OCI-LY7 (cell line): ENCODE measurements at regions not wholly inside any gene's neighbourhood (a gene's known extent, or its start where the extent isn't known, plus 50 kb on each side); places are given as distances from the start of the nearest gene placed in this dataset.

ENCODE experiments used
- BruUV-seq: library from RNA; stranded (reverse); fragments of 400-500 nt; replicated peaks from 2 replicates; lab custom pipeline; 2021; lab: Mats Ljungman, UMichigan
- CTCF ChIA-PET: fragments of 300-600 bp; sonication (Branson Sonifier 250); formaldehyde crosslinking; loops from one replicate; lab custom pipeline; 2022; ENCODE audit warnings: antibody characterized with exemption; ENCODE audit not compliant: unreplicated experiment; lab: Charles Lee
- POLR2A ChIA-PET: fragments of 300-600 bp; sonication (Branson Sonifier 250); formaldehyde crosslinking; loops from one replicate; lab custom pipeline; 2022; ENCODE audit warnings: antibody characterized with exemption; lab: Charles Lee
- DNase-seq: peaks from one replicate; pipeline ENCODE4 v3.0.0-alpha.2; 2015; ENCODE audit warnings: low spot score
- H2AFZ ChIP-seq: fragments of 200-600 bp; sonication (generic), shearing (Covaris generic); 2 replicates; pipeline ENCODE4 v1.6.1; 2014; ENCODE audit warnings: mild to moderate bottlenecking, antibody characterized with exemption, low read length, moderate library complexity
- H3K27ac ChIP-seq: fragments of 200-600 bp; sonication (generic); 2 replicates; pipeline ENCODE4 v1.5.1; 2014; ENCODE audit warnings: mixed run types, low read depth, mild to moderate bottlenecking, moderate library complexity, low read length, inconsistent platforms; ENCODE audit not compliant: poor library complexity, severe bottlenecking
- H3K36me3 ChIP-seq: fragments of 200-600 bp; sonication (generic); 2 replicates; pipeline ENCODE4 v1.6.1; 2014; ENCODE audit warnings: mild to moderate bottlenecking, antibody characterized with exemption, low read length, moderate library complexity, mixed read lengths; ENCODE audit not compliant: insufficient read depth
- H3K4me1 ChIP-seq: fragments of 200-600 bp; sonication (generic); 2 replicates; pipeline ENCODE4 v1.5.1; 2014; ENCODE audit warnings: mild to moderate bottlenecking, low read length; ENCODE audit not compliant: insufficient read depth, poor library complexity, severe bottlenecking
- H3K4me2 ChIP-seq: fragments of 200-600 bp; sonication (generic); 2 replicates; pipeline ENCODE4 v1.6.1; 2014; ENCODE audit warnings: mild to moderate bottlenecking, low read length
- H3K4me3 ChIP-seq: fragments of 200-600 bp; sonication (generic); 2 replicates; pipeline ENCODE4 v1.5.1; 2014; ENCODE audit warnings: mild to moderate bottlenecking, low read depth, low read length; ENCODE audit not compliant: poor library complexity, severe bottlenecking
- H3K79me2 ChIP-seq: fragments of 200-600 bp; sonication (generic); 2 replicates; pipeline ENCODE4 v1.6.1; 2016; ENCODE audit warnings: low read depth, mild to moderate bottlenecking, low read length, moderate library complexity, mixed read lengths; ENCODE audit not compliant: insufficient read depth
- H3K9me2 ChIP-seq: fragments of 200-600 bp; sonication (generic); 2 replicates; pipeline ENCODE4 v1.6.1; 2016; ENCODE audit warnings: mild to moderate bottlenecking, low read length, mixed read lengths; ENCODE audit not compliant: insufficient read depth
- H3K9me3 ChIP-seq: fragments of 200-600 bp; sonication (generic); 2 replicates; pipeline ENCODE4 v1.6.1; 2014; ENCODE audit warnings: mild to moderate bottlenecking, mixed run types, low read length, mixed read lengths
- H4K20me1 ChIP-seq: fragments of 200-600 bp; sonication (generic); 2 replicates; pipeline ENCODE4 v1.6.1; 2014; ENCODE audit warnings: mild to moderate bottlenecking, antibody characterized with exemption, low read length, moderate library complexity, mixed read lengths; ENCODE audit not compliant: insufficient read depth
- CTCF ChIP-seq: fragments of 200-600 bp; sonication (generic); conservative IDR thresholded peaks from 2 replicates; pipeline ENCODE4 v1.5.1; 2014; ENCODE audit warnings: mild to moderate bottlenecking, antibody characterized with exemption, low read length, moderate library complexity, mixed read lengths
- EZH2phosphoT487 ChIP-seq: fragments of 200-600 bp; sonication (generic); IDR thresholded peaks from 2 replicates; pipeline ENCODE4 v1.6.1; 2018; ENCODE audit warnings: low read depth, borderline replicate concordance, mild to moderate bottlenecking, mixed run types, antibody characterized with exemption, low read length, moderate library complexity, mixed read lengths
- intact Hi-C: fragments of 100-400 bp; cut with micrococcal nuclease; formaldehyde crosslinking; loops from one replicate; pipeline ENCODE4 v1.10.0; 2022; ENCODE audit not compliant: unreplicated experiment

GRCh38 chr4:137378821-137379220 lies 153.5 kb downstream of the PCDH18 start:
- POLR2A ChIA-PET = interaction anchor here (1.0 kb wide), 1 partner anchor 144 kb away, joined by 3 read pairs; no protein-coding TSS in a partner anchor
- CTCF ChIA-PET = no interaction called here

GRCh38 chr4:137378393-137378792 lies 153.9 kb downstream of the PCDH18 start:
- no peaks in the 10 kb centered on the region for H3K9me3 ChIP-seq
- H3K4me1 ChIP-seq = no peaks in the 10 kb centered on the region
- no TSS peak for BruUV-seq
- H3K9me2 ChIP-seq = no peaks in the 10 kb centered on the region
- H4K20me1 ChIP-seq = no peaks in the 10 kb centered on the region
- no peak for DNase-seq
- no peak overlapping the region for H3K4me2 ChIP-seq
- H2AFZ ChIP-seq = no peak overlapping the region
- intact Hi-C loops = no loop called here
- POLR2A ChIA-PET = interaction anchor here (1.0 kb wide), 1 partner anchor 144 kb away, joined by 3 read pairs; no protein-coding TSS in a partner anchor
- no peaks in the 10 kb centered on the region for H3K36me3 ChIP-seq
- no peak overlapping the region for H3K4me3 ChIP-seq
- TF ChIP-seq EZH2phosphoT487 (no peak), CTCF (no peak)
- H3K27ac ChIP-seq = no peak overlapping the region
- no peaks in the 10 kb centered on the region for H3K79me2 ChIP-seq
- CTCF ChIA-PET = no interaction called here

More at GRCh38 chr4:137378821-137379220, 153.5 kb downstream of the PCDH18 start:
- Histone ChIP-seq H3K27ac (no peak overlapping the region), H3K79me2 (no peaks in the 10 kb centered on the region), H3K9me3 (no peaks in the 10 kb centered on the region), H3K4me1 (no peaks in the 10 kb centered on the region), H3K4me3 (no peak overlapping the region), H3K36me3 (no peaks in the 10 kb centered on the region), H4K20me1 (no peaks in the 10 kb centered on the region), H3K4me2 (no peak overlapping the region), H3K9me2 (no peaks in the 10 kb centered on the region), H2AFZ (no peak overlapping the region)
- BruUV-seq = no TSS peak
- TF ChIP-seq EZH2phosphoT487 (no peak), CTCF (no peak)
- DNase-seq = no peak
- intact Hi-C loops = no loop called here

- CTCF ChIA-PET = no interaction called here
- DNase-seq = no peak
- BruUV-seq = no TSS peak
Observed at GRCh38 chr4:137376312-137376711, 156.0 kb downstream of the PCDH18 start.

More at GRCh38 chr4:137376312-137376711, 156.0 kb downstream of the PCDH18 start:
- no peaks in the 10 kb centered on the region for H3K79me2 ChIP-seq
- H3K9me3 ChIP-seq = no peaks in the 10 kb centered on the region
- POLR2A ChIA-PET = interaction anchor here (0.7 to 0.8 kb wide), 2 partner anchors 9 to 16 kb away, joined by 3 read pairs; no protein-coding TSS in a partner anchor
- no peak overlapping the region for H2AFZ ChIP-seq
- no peaks in the 10 kb centered on the region for H4K20me1 ChIP-seq
- no peak overlapping the region for H3K27ac ChIP-seq
- H3K4me1 ChIP-seq = no peaks in the 10 kb centered on the region
- H3K4me2 ChIP-seq = no peak overlapping the region
- H3K9me2 ChIP-seq = no peaks in the 10 kb centered on the region
- TF ChIP-seq EZH2phosphoT487 (no peak), CTCF (no peak)
- no peak overlapping the region for H3K4me3 ChIP-seq
- intact Hi-C loops = no loop called here
- H3K36me3 ChIP-seq = no peaks in the 10 kb centered on the region
